Adrenal gland (tissue), 9 donors: ENCODE measurements at regions not wholly inside any gene's neighbourhood (a gene's known extent, or its start where the extent isn't known, plus 50 kb on each side); places are given as distances from the start of the nearest gene placed in this dataset.

Source experiments
- DNase-seq, 7 donors: peaks; one replicate each; pipeline ENCODE4 v3.0.0-alpha.2; 2019 to 2020
- H3K27ac ChIP-seq, 5 donors: fragments of 200-600 bp; sonication (generic) in 4 of 5; 1 replicate in 3 of 5; 2 replicates in 2 of 5; pipeline versions ENCODE4 v1.5.1 to v1.8.0; 2016 to 2020; ENCODE audit warnings: mild to moderate bottlenecking in 1 of 5
- H3K27me3 ChIP-seq: fragments of 200-600 bp; 2 replicates; pipeline ENCODE4 v1.8.0; 2021
- H3K36me3 ChIP-seq, 2 donors: fragments of 200-600 bp; replicated peaks in 1 of 2; 1 replicate in 1 of 2; 2 replicates in 1 of 2; pipeline versions ENCODE4 v1.5.1 to v1.8.0; 2018 to 2022
- H3K4me1 ChIP-seq, 2 donors: fragments of 200-600 bp; replicated peaks in 1 of 2; 1 replicate in 1 of 2; 2 replicates in 1 of 2; pipeline versions ENCODE4 v1.5.1 to v1.8.0; 2018 to 2021
- H3K4me3 ChIP-seq, 4 donors: fragments of 200-600 bp; sonication (generic) in 3 of 4; one replicate each; pipeline ENCODE4 v1.5.1; 2016 to 2018
- H3K9me3 ChIP-seq, 3 donors: fragments of 200-600 bp; sonication (generic) in 1 of 3; replicated peaks in 1 of 3; 1 replicate in 2 of 3; 2 replicates in 1 of 3; pipeline versions ENCODE4 v1.5.1 to v1.8.0; 2016 to 2021
- POLR2A ChIP-seq, 2 donors: fragments of 450-650 bp; IDR thresholded peaks; one replicate each; pipeline ENCODE4 v1.6.1; 2017; ENCODE audit warnings: antibody characterized with exemption in 2 of 2, mild to moderate bottlenecking in 2 of 2, moderate library complexity in 1 of 2
- WGBS, 4 donors: extraction: QIAGEN DNeasy Blood & Tissue Kit in 2 of 4; methylation state at CpG; one replicate each; pipeline versions ENCODE4 v1.1.5 to v1.1.7; 2013 to 2017; 5-methylcytosine and 5-hydroxymethylcytosine counted together
- intact Hi-C, 2 donors: fragments of 100-400 bp; cut with DNase I; formaldehyde crosslinking; loops; one replicate each; pipeline versions ENCODE4 v1.14.1 to v1.15.0; 2022 to 2023
- TF ChIP-seq, protein P1 (sequence below), 6 experiments: fragments of 450-650 bp in 4 of 6; fragments of 200-600 bp in 2 of 6; sonication (generic) in 1 of 6; IDR thresholded peaks; 1 replicate in 5 of 6; 2 replicates in 1 of 6; pipeline versions ENCODE4 v1.5.1 to v1.8.0; 2016 to 2021; ENCODE audit warnings: antibody characterized with exemption in 6 of 6, mild to moderate bottlenecking in 2 of 6, moderate library complexity in 1 of 6
- donor health status: healthy with polysubstance abuse.
- donor health status: Bipolar disorder and iron deficiency.
- donor health status: DM: yes; HTN: yes; CAD: no.
- donor health status: DM: no; HTN: no; CAD: no.
- donor health status: DM: no; HTN: no; CAD: no.

DNA sequence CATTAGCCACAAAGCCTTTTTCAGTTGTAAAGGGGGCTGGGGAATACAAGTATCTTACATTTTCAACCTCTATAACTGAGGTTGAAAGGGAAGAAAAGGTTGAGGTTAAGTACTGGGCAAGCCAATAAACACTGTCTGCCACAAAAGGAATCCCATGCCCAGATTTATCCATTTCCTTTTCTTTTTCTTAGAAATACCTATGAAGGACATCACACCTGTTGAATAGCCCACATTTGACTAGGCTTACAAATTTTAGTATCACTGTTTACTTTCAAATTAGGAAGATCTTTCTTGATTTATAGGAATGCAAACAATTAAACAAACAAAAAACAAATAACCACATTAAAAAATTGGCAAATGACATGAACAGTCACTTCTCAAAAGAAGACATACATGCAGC is 81.0 kb upstream of the CAV2 start:
- intact Hi-C loops, result no loop called here
- Histone ChIP-seq H3K9me3 (no peaks in the 10 kb centered on the region), H3K36me3 (no peaks in the 10 kb centered on the region), H3K27me3 (no peaks in the 10 kb centered on the region), H3K4me1 (no peaks in the 10 kb centered on the region), H3K4me3 (no peak overlapping the region), H3K27ac (no peak overlapping the region)
- TF ChIP-seq, protein P1, sequence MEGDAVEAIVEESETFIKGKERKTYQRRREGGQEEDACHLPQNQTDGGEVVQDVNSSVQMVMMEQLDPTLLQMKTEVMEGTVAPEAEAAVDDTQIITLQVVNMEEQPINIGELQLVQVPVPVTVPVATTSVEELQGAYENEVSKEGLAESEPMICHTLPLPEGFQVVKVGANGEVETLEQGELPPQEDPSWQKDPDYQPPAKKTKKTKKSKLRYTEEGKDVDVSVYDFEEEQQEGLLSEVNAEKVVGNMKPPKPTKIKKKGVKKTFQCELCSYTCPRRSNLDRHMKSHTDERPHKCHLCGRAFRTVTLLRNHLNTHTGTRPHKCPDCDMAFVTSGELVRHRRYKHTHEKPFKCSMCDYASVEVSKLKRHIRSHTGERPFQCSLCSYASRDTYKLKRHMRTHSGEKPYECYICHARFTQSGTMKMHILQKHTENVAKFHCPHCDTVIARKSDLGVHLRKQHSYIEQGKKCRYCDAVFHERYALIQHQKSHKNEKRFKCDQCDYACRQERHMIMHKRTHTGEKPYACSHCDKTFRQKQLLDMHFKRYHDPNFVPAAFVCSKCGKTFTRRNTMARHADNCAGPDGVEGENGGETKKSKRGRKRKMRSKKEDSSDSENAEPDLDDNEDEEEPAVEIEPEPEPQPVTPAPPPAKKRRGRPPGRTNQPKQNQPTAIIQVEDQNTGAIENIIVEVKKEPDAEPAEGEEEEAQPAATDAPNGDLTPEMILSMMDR (IDR thresholded peaks at IDR 0.05), result no peak
- TF ChIP-seq POLR2A (IDR thresholded peaks at IDR 0.05), result no peak
- no peak for DNase-seq

DNA sequence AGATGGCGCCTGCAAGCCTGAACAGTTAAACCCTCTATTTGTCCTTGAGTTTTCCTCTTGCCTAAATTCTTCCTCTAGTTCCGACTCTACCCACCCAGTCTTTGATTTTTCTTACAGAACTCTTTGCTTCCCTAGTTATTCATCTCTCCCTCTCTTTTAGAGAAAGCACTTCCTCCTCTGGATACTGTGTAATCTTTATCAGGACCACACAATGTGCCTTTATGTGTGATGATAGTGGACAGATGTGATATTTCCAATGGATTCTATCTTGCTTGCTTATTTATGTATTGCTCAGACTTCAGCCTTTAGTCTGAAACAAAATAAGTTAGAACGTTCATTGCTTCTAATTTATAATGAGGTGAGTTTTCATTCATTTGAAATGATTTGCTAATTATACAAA is 79.5 kb upstream of the CAV2 start:
- TF ChIP-seq POLR2A (IDR thresholded peaks at IDR 0.05), result no peak
- TF ChIP-seq, protein P1 (IDR thresholded peaks at IDR 0.05), result no peak
- Histone ChIP-seq H3K9me3 (no peaks in the 10 kb centered on the region), H3K27me3 (no peaks in the 10 kb centered on the region), H3K27ac (no peak overlapping the region), H3K36me3 (no peaks in the 10 kb centered on the region), H3K4me3 (no peak overlapping the region), H3K4me1 (no peaks in the 10 kb centered on the region)
- WGBS, 4 donors, result 74 to 86% (median 77%) methylated on average over 3 of the region's 3 CpGs
- no peak for DNase-seq
- intact Hi-C loops, result no loop called here

DNA sequence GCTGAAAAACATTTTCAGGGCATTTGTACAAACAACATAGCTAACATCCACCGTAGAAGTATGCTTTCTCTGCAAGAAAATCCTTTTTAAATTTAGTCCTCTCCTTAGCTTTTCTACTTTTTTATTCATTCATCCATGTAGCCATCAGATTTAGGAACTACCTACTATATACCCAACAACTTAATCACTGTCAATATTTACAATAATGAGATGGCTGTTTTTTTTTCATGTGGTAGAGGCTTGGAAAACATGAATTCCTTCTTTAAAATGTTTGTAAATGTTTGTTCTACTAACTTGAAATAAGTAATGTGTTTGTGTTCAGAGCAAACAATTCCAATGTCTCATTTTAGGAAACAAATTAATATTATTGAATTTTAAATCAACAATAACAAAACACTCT is 78.2 kb upstream of the CAV2 start:
- WGBS, 4 donors, result 82 to 98% (median 95%) methylated on average over 1 of the region's 1 CpG
- H3K27me3 ChIP-seq, result no peaks in the 10 kb centered on the region
- peaks cover 3 to 5% of the 10 kb centered on the region in 2 donors for H3K4me1 ChIP-seq
- no peaks in the 10 kb centered on the region for H3K9me3 ChIP-seq
- no peaks in the 10 kb centered on the region for H3K36me3 ChIP-seq
- DNase-seq, result no peak
- no peak for TF ChIP-seq POLR2A (IDR thresholded peaks at IDR 0.05)
- TF ChIP-seq, protein P1 (IDR thresholded peaks at IDR 0.05), result no peak
- no peak overlapping the region for H3K27ac ChIP-seq
- intact Hi-C loops, result no loop called here
- H3K4me3 ChIP-seq, result no peak overlapping the region

DNA sequence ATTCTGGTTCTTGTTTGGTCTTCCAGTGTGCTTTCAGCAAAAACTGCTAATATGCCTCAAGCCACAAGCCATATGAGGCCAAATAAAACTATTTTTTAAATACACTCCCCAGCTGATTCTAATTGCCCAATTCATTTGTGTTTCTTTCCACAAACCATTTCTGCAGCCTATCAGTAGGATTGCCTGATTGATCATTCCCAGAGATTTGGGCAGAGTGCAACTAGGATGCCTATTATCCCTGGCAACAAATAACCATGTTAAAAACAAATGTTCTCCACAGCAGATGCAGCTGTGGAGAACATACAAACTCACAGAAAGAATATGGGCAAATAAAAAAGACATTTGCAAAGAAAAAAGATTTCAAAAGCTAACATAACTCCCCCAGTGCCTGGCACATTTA is 76.9 kb upstream of the CAV2 start:
- Histone ChIP-seq H3K36me3 (no peaks in the 10 kb centered on the region), H3K27ac (no peak overlapping the region), H3K27me3 (no peaks in the 10 kb centered on the region), H3K4me3 (no peak overlapping the region), H3K4me1 (peaks cover 4 to 12% of the 10 kb centered on the region in 2 donors), H3K9me3 (no peaks in the 10 kb centered on the region)
- no peak for DNase-seq
- no peak for TF ChIP-seq POLR2A (IDR thresholded peaks at IDR 0.05)
- TF ChIP-seq, protein P1 (IDR thresholded peaks at IDR 0.05), result no peak
- intact Hi-C loops, result no loop called here
